HG02763 (cell line): ENCODE measurements at regions not wholly inside any gene's neighbourhood (a gene's known extent, or its start where the extent isn't known, plus 50 kb on each side); places are given as distances from the start of the nearest gene placed in this dataset.

Experiments
- ATAC-seq: cut with Tn5 transposase; IDR thresholded peaks from one replicate; pipeline ENCODE4 v1.9.1; 2021; ENCODE audit warnings: mild to moderate bottlenecking, moderate library complexity; ENCODE audit not compliant: unreplicated experiment

- ATAC-seq: no peak
Observed at GRCh38 chr14:38904959-38905358, 198.1 kb downstream of the SEC23A start.

GRCh38 chr14:38901791-38902190 is 201.2 kb downstream of the SEC23A start:
- no peak for ATAC-seq

- no peak for ATAC-seq
Observed at GRCh38 chr14:38900887-38901286, 202.1 kb downstream of the SEC23A start.

- no peak for ATAC-seq
Observed at GRCh38 chr14:38887696-38888095, 215.3 kb downstream of the SEC23A start.

- ATAC-seq: no peak
Observed at GRCh38 chr14:38884109-38884508, 218.9 kb downstream of the SEC23A start.

GRCh38 chr14:38883127-38883526 is 219.9 kb downstream of the SEC23A start:
- no peak for ATAC-seq

GRCh38 chr14:38882533-38882932 is 220.5 kb downstream of the SEC23A start:
- no peak for ATAC-seq

- no peak for ATAC-seq
Observed at GRCh38 chr14:38880643-38881524, 222.2 kb downstream of the SEC23A start.

- ATAC-seq: no peak
Observed at GRCh38 chr14:38877744-38878388, 225.2 kb downstream of the SEC23A start.

GRCh38 chr14:38874721-38875120 is 228.3 kb downstream of the SEC23A start:
- ATAC-seq: no peak

- no peak for ATAC-seq
Observed at GRCh38 chr14:38873941-38874612, 229.0 kb downstream of the SEC23A start.

GRCh38 chr14:38870296-38870836 is 232.7 kb downstream of the SEC23A start:
- no peak for ATAC-seq

- ATAC-seq: no peak
Observed at GRCh38 chr14:38868399-38869290, 234.4 kb downstream of the SEC23A start.

- peak; percentile 88 for ATAC-seq
Observed at GRCh38 chr14:38867561-38868150, 235.4 kb downstream of the SEC23A start.

GRCh38 chr14:38866461-38866860 is 236.6 kb downstream of the SEC23A start:
- ATAC-seq: no peak

GRCh38 chr14:38862366-38862765 is 240.7 kb downstream of the SEC23A start:
- no peak for ATAC-seq

- no peak for ATAC-seq
Observed at GRCh38 chr14:38860530-38860929, 242.5 kb downstream of the SEC23A start.

GRCh38 chr14:38856798-38857197 is 246.2 kb downstream of the SEC23A start:
- ATAC-seq: no peak

- no peak for ATAC-seq
Observed at GRCh38 chr14:38855513-38855912, 247.5 kb downstream of the SEC23A start.

GRCh38 chr14:38851111-38851510 is 251.9 kb downstream of the SEC23A start:
- no peak for ATAC-seq
